Esophagus muscularis mucosa (tissue), 4 donors: ENCODE measurements at regions not wholly inside any gene's neighbourhood (a gene's known extent, or its start where the extent isn't known, plus 50 kb on each side); places are given as distances from the start of the nearest gene placed in this dataset.
"Not testable (repeated sequence)": the region's sequence is repeated elsewhere in the genome, so short reads cannot be mapped to it uniquely, and the experiment has no call there.

Experiments
- DNase-seq: peaks from one replicate; pipeline ENCODE4 v3.0.0-alpha.2; 2017; ENCODE audit errors: extremely low spot score
- H3K27ac ChIP-seq, 4 donors: fragments of 200-600 bp; sonication (generic); replicated peaks in 1 of 4; 1 replicate in 3 of 4; 2 replicates in 1 of 4; pipeline ENCODE4 v1.5.1; 2016 to 2019; ENCODE audit warnings: mild to moderate bottlenecking in 1 of 4
- H3K27me3 ChIP-seq, 4 donors: fragments of 200-600 bp; sonication (generic); one replicate each; pipeline versions ENCODE4 v1.5.1 to v1.6.0; 2016 to 2019
- H3K36me3 ChIP-seq, 4 donors: fragments of 200-600 bp; sonication (generic); one replicate each; pipeline ENCODE4 v1.5.1; 2016 to 2019
- H3K4me1 ChIP-seq, 4 donors: fragments of 200-600 bp; sonication (generic); one replicate each; pipeline ENCODE4 v1.5.1; 2016 to 2019
- H3K4me3 ChIP-seq, 4 donors: fragments of 200-600 bp; sonication (generic); 1 replicate in 2 of 4; 2 replicates in 2 of 4; pipeline ENCODE4 v1.5.1; 2016 to 2019; ENCODE audit warnings: mild to moderate bottlenecking in 4 of 4, moderate library complexity in 1 of 4
- H3K9me3 ChIP-seq, 4 donors: fragments of 200-600 bp; sonication (generic); 1 replicate in 3 of 4; 2 replicates in 1 of 4; pipeline ENCODE4 v1.5.1; 2016 to 2019
- WGBS: methylation state at CpG from one replicate; pipeline ENCODE4 v1.1.5; 2018; 5-methylcytosine and 5-hydroxymethylcytosine counted together
- intact Hi-C: fragments of 100-400 bp; cut with DNase I; formaldehyde crosslinking; loops from one replicate; pipeline ENCODE4 v1.15.1; 2023

DNA sequence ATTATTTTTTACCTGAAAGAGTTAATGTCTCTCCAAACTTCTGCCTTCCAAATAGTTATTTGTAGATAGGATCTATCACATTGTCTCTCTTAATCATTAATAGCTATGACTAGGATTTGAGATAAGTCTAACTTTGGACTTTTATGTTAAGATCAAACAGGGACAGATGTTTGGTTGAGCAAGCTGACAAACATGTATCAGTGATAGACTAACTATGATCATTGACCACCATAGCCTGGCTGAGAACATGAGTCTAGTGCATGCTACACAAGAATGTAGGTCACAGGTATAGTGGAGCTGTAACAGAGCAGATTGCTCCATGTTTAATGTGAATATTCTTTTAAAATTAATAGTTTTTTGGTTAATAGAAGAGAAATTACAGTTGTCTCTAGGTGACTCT lies 52.0 kb downstream of the SYT15B start:
- intact Hi-C loops, DNase-seq, H3K9me3 ChIP-seq, H3K27ac ChIP-seq, H3K4me3 ChIP-seq, H3K27me3 ChIP-seq, H3K36me3 ChIP-seq, H3K4me1 ChIP-seq: not testable (repeated sequence)

DNA sequence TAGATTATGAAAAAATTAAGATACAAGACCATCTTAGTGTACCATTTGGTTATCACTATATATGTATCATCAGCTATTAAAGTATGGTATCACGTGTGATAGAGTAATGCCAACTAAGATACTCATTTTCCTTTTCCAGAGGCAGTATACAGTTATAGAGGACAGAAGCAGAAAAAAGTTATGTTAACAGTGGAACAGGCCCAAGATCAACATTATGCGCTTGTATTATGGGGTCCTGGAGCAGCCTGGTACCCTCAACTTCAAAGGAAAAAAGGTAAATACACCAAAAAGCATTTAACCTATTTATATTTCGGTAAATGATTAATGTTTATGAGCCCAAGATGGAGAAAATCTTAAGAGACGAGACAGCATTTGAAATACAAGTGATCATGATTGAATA lies 52.9 kb downstream of the SYT15B start:
- H3K9me3 ChIP-seq, H3K27ac ChIP-seq, H3K27me3 ChIP-seq, intact Hi-C loops, DNase-seq, H3K4me1 ChIP-seq, H3K36me3 ChIP-seq, H3K4me3 ChIP-seq: not testable (repeated sequence)
- no CpG with 5 or more reads among the region's 4 CpGs for WGBS

DNA sequence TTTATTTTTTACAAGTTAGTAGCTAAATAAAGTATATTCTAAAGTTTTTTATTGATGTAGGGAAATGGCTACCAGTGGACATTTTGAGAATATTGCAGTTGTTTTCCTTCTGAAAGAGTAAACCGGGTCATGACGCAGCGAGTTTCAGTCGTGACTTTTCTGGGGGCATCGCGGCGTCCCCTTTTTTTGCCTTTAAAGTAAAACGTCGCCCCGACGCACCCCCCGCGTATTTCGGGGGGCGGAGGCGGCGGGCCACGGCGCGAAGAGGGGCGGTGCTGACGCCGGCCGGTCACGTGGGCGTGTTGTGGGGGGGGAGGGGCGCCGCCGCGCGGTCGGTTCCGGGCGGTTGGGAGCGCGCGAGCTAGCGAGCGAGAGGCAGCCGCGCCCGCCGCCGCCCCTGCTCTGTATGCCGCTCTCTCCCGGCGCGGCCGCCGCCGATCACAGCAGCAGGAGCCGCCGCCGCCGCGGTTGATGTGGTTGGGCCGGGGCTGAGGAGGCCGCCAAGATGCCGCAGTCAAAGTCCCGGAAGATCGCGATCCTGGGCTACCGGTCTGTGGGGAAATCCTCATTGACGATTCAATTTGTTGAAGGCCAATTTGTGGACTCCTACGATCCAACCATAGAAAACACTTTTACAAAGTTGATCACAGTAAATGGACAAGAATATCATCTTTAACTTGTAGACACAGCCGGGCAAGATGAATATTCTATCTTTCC lies 57.5 kb downstream of the SYT15B start:
- 0% methylated on average over 7 of the region's 66 CpGs for WGBS
- intact Hi-C loops, H3K36me3 ChIP-seq, H3K9me3 ChIP-seq, H3K27me3 ChIP-seq, DNase-seq, H3K4me1 ChIP-seq: not testable (repeated sequence)
- peak overlapping the region; percentile 71 to 79 (median 76) for H3K27ac ChIP-seq
- H3K4me3 ChIP-seq, result peak overlapping the region; percentile 46 to 60 (median 52)

DNA sequence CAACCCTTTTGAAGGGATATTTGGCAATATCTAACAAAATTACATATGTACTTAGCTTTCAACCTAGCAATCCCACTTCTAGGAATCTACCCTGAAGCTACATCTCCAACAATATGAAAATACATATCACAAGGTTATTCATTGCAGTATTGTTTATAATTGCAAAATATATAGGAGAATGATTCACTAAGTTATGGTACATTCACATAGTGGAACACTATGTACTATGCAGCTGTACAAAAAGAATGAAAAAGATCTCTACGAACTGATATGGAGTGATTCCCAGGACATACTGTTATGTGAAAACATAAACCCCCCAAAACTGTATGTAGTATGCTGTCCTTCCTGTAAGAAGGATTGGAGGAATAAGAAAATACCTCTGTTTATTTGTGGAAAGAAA lies 62.1 kb downstream of the SYT15B start:
- H3K36me3 ChIP-seq, intact Hi-C loops, DNase-seq, H3K27ac ChIP-seq, H3K27me3 ChIP-seq, H3K4me3 ChIP-seq, H3K4me1 ChIP-seq, H3K9me3 ChIP-seq: not testable (repeated sequence)
- WGBS, result 74% methylated on average over 1 of the region's 1 CpG

DNA sequence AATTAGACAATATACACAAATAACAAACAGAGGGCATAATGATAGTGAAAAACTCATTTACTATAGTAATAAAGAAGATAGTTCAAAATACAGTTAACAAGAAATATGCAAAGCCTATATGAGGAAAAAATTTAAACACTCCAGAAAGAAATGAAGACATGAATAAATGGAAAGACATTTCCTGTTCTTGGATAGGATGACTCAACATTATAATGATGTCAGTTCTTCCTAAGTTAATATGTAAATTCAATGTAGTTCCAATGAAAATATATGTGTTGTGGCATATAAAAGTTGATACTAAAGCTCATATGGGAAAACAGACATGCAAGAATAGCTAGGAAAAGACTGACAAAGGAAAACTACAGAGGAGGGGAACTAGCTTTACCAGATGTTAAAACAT lies 63.5 kb downstream of the SYT15B start:
- H3K4me3 ChIP-seq, DNase-seq, H3K9me3 ChIP-seq, H3K27ac ChIP-seq, intact Hi-C loops, H3K4me1 ChIP-seq, H3K36me3 ChIP-seq, H3K27me3 ChIP-seq: not testable (repeated sequence)

DNA sequence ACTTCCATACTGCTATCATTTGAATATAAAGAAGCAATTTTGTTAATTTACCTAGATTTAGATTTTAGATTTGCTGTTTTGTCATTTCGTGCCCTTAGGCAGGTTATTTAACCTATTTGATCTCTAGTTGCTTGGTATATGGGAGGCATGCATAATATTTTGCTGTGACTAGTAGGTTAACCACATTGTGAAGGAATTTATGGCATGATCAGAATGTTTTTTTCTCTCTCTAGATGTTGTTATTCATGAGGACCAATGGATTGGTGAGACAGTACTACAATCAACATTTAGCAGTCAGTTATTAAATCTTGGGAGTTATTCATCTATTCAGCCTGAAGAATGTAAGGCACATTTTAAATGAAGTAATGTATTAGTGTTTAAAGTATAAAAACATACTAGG lies 67.2 kb downstream of the SYT15B start:
- H3K9me3 ChIP-seq, DNase-seq, H3K4me1 ChIP-seq, intact Hi-C loops, H3K27ac ChIP-seq, H3K4me3 ChIP-seq, H3K27me3 ChIP-seq, H3K36me3 ChIP-seq: not testable (repeated sequence)
- 57% methylated on average over 1 of the region's 1 CpG for WGBS

DNA sequence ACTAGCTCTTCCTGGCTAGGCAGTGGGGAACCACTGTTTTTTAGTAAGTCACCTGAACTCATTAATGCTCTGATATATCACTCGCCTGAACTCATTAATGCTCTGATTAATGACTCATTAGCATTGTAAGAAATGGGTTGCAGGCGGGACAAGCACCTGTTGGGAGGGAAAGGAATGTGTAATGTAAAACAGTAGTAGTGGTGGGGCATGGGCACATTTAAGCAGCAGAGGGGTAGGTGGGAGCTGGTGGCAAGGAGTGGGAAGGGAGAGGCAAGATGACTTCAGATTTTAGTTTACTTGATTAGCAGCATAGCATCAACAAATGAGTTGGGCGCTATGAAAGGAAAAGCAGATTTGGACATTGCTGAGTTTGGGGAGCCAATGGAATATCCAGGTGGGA lies 68.2 kb downstream of the SYT15B start:
- H3K27ac ChIP-seq, DNase-seq, H3K4me3 ChIP-seq, H3K27me3 ChIP-seq, intact Hi-C loops, H3K36me3 ChIP-seq, H3K9me3 ChIP-seq, H3K4me1 ChIP-seq: not testable (repeated sequence)
- 73% methylated on average over 2 of the region's 3 CpGs for WGBS

DNA sequence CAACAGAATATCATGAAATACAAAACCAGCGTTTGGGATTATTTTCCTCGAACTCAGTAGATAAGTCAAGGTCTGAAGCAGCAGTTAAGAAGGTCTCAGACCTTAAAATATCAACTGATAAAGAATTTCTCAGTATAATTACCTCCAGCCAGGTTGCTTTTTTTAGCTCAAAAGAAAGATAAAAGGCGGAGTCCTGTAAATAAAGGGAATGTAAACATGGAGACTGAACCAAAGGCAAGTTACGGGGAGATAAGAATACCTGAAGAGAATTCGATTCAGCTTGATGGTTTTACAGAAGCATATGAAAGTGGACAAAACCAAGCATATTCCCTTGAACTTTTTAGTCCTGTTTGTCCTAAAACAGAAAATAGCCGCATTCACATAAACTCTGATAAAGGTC lies 73.1 kb downstream of the SYT15B start:
- H3K4me1 ChIP-seq, H3K27me3 ChIP-seq, H3K9me3 ChIP-seq, H3K36me3 ChIP-seq, H3K4me3 ChIP-seq, DNase-seq, H3K27ac ChIP-seq, intact Hi-C loops: not testable (repeated sequence)
- WGBS, result no CpG with 5 or more reads among the region's 6 CpGs

DNA sequence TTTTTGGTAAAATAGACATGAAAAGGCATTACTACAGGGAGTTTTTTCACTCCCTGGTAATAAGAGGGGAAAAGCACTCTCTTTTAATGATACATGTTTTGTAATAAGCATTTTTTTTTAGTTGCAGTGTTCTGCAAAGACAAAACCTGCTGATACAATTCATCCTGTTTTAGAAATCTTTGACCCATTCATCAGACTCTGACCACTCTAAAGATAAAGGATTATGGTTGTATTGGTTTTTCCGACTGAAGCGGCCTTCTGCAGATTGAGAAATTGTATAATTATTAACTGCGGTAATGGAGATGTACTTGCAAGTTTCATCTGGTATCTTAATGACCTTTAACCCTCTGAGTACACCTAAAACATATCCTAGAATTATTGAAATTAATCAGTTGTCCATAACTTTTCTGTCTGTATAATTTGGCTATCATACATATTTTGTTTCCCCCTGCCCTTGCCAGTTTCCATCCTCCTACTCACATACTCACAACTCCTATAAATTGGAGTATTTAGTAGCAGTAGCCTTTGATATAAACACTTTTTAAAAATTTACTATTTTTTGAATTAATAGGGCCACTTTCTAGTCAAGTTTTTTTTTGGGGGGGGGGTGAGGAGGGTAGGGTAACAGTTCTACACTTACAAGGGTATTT lies 79.4 kb downstream of the SYT15B start:
- intact Hi-C loops, DNase-seq, H3K27me3 ChIP-seq, H3K4me1 ChIP-seq, H3K4me3 ChIP-seq, H3K9me3 ChIP-seq, H3K27ac ChIP-seq, H3K36me3 ChIP-seq: not testable (repeated sequence)
- 93% methylated on average over 2 of the region's 3 CpGs for WGBS

DNA sequence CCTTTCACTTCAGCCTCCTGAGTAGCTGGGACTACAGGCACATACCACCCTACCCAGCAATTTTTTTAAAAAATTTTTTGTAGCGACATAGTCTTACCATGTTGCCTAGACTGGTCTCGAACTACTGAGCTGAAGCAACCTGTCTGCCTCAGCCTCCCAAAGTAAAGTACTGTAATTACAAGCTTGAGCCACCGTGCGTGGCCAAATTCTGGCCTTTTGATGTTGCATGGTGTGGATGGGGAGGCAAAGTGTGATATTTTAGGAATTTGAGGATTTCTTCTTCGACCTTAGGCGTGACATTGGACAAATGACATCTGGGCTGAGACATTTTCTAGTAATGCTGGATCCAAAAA lies 81.8 kb downstream of the SYT15B start:
- H3K27me3 ChIP-seq, H3K4me3 ChIP-seq: not testable (repeated sequence)
- no CpG with 5 or more reads among the region's 6 CpGs for WGBS

DNA sequence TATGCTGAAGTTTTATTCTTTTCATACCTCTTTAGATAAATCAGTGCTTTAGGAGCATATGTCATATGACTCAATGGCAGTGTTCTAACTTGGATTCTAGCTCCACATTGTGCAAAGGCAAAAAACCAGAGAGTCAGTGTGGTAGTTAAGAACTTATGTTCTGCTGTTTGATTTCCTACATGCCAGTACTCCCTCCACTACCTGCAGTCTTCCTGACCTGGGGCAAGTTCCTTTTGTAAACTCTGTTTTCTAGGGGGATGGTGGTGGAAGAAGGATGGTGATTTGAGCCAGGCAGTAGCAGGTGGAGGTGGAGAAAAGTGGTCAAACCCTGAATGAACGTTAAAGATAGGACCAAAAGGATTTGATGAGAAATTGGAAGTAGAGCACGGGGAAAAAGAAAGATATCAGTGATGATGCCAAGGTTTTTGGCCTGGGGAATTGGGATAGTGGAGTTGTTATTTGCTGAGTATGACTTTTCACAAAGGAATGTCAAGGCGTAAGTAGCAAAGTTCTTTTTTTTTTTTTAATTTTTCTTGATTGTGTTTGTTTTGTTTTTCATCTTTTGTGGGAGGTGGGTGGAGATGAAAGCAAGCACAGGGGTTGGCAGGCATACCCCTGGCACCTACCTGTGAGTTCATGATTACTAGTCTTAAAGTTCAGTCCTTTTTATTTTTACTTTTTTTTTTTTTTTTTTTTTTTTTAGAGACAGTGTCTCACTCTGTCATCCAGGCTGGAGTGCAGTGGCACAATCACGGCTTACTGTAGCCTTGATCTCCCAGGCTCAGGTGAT lies 82.3 kb downstream of the SYT15B start:
- H3K4me3 ChIP-seq, H3K27ac ChIP-seq, H3K4me1 ChIP-seq, intact Hi-C loops, H3K9me3 ChIP-seq, H3K27me3 ChIP-seq, H3K36me3 ChIP-seq, DNase-seq: not testable (repeated sequence)
- WGBS, result 85% methylated on average over 3 of the region's 4 CpGs

More for the DNA sequence above, 81.8 kb downstream of the SYT15B start:
- H3K27ac ChIP-seq, intact Hi-C loops, DNase-seq, H3K36me3 ChIP-seq, H3K4me1 ChIP-seq, H3K9me3 ChIP-seq: not testable (repeated sequence)

DNA sequence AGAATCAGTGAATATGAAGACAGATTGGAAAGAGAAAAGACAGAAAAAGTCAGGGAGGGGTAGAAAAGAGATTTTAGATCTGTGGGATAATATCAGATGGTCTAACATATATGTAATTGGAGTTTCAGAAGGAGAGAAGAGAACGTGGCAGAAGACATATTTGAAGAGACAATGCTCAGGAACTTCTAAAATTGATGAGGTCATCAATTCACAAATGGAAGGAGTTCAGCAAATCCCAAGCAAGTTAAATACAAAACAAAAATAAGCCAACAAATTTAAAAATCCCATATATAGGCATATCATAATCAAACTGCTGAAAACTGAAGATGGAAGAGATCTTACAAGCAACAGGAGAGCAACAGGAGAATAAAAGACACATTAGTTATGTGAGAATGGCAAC lies 87.3 kb downstream of the SYT15B start:
- H3K36me3 ChIP-seq, H3K27me3 ChIP-seq, intact Hi-C loops, H3K4me3 ChIP-seq, H3K9me3 ChIP-seq, H3K27ac ChIP-seq, H3K4me1 ChIP-seq, DNase-seq: not testable (repeated sequence)
- 64% methylated on average over 1 of the region's 1 CpG for WGBS

DNA sequence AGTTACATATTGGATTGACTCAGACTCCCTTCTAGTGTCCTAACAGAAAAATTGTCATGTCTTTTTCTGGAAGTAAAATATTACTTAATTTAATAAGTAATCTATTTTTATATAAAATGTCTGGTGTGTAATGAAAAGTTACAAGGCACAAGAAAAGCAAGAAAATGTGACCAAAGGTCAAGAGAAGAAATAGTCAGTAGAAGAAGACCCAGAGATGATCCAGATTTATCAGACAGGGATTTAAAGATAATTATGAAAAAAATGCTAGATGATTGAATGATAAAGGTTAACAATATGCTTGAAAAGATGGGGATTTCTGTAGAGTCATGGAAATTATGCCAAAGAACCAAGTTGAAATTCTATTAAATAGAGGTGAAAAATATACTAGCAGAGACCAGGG lies 87.8 kb downstream of the SYT15B start:
- intact Hi-C loops, H3K27ac ChIP-seq, H3K4me1 ChIP-seq, H3K9me3 ChIP-seq, H3K36me3 ChIP-seq, H3K27me3 ChIP-seq, DNase-seq, H3K4me3 ChIP-seq: not testable (repeated sequence)
